GM12864 (cell line): ENCODE measurements at regions not wholly inside any gene's neighbourhood (a gene's known extent, or its start where the extent isn't known, plus 50 kb on each side); places are given as distances from the start of the nearest gene placed in this dataset.

Source experiments
- DNase-seq: peaks from one replicate; pipeline ENCODE4 v3.0.0-alpha.2; 2011; ENCODE audit warnings: low read depth
- H3K4me3 ChIP-seq: 2 replicates; pipeline ENCODE4 v1.5.1; 2011; ENCODE audit warnings: mild to moderate bottlenecking, low read depth, low read length, control low read depth
- CTCF ChIP-seq: IDR thresholded peaks from 2 replicates; pipeline ENCODE4 v1.5.1; 2011; ENCODE audit warnings: low read depth, mild to moderate bottlenecking, moderate library complexity, low read length, control low read depth, inconsistent platforms; ENCODE audit errors: missing control alignments

GRCh38 chr16:17835118-17835876 is 364.5 kb upstream of the XYLT1 start:
- no peak for TF ChIP-seq CTCF
- H3K4me3 ChIP-seq: no peak overlapping the region
- no peak for DNase-seq

- H3K4me3 ChIP-seq: no peak overlapping the region
- no peak for DNase-seq
- TF ChIP-seq CTCF: no peak
Observed at GRCh38 chr16:17832738-17833137, 362.0 kb upstream of the XYLT1 start.

- TF ChIP-seq CTCF: no peak
- no peak for DNase-seq
- no peak overlapping the region for H3K4me3 ChIP-seq
Observed at GRCh38 chr16:17831330-17831729, 360.6 kb upstream of the XYLT1 start.

GRCh38 chr16:17830651-17831050 is 359.9 kb upstream of the XYLT1 start:
- no peak for DNase-seq
- no peak overlapping the region for H3K4me3 ChIP-seq
- no peak for TF ChIP-seq CTCF

- DNase-seq: no peak
- no peak overlapping the region for H3K4me3 ChIP-seq
- TF ChIP-seq CTCF: no peak
Observed at GRCh38 chr16:17829811-17830210, 359.1 kb upstream of the XYLT1 start.

GRCh38 chr16:17828012-17828411 is 357.3 kb upstream of the XYLT1 start:
- no peak for TF ChIP-seq CTCF
- DNase-seq: no peak
- no peak overlapping the region for H3K4me3 ChIP-seq

- DNase-seq: no peak
- TF ChIP-seq CTCF: no peak
- no peak overlapping the region for H3K4me3 ChIP-seq
Observed at GRCh38 chr16:17827313-17827712, 356.6 kb upstream of the XYLT1 start.
